Kidney (tissue), 13 donors: ENCODE measurements at regions not wholly inside any gene's neighbourhood (a gene's known extent, or its start where the extent isn't known, plus 50 kb on each side); places are given as distances from the start of the nearest gene placed in this dataset.

Experiments
- DNase-seq, 5 donors: peaks; one replicate each; pipeline ENCODE4 v3.0.0-alpha.2; 2013 to 2020
- FAIRE-seq: peaks from 2 replicates; lab custom pipeline; 2012; peaks lifted over from hg19 to GRCh38; lab: Jason Lieb, UNC
- H3K27ac ChIP-seq, 2 donors: one replicate each; pipeline ENCODE4 v1.7.0; 2013; ENCODE audit warnings: low read depth in 2 of 2, low read length in 2 of 2, inconsistent platforms in 1 of 2
- H3K27me3 ChIP-seq: one replicate; pipeline ENCODE4 v1.7.1; 2013; ENCODE audit warnings: low read length, inconsistent platforms; ENCODE audit not compliant: control insufficient read depth, insufficient read depth
- H3K36me3 ChIP-seq, 3 donors: one replicate each; pipeline versions ENCODE4 v1.7.0 to v1.7.1; 2013; ENCODE audit warnings: low read length in 3 of 3, control low read depth in 1 of 3, inconsistent platforms in 1 of 3; ENCODE audit not compliant: insufficient read depth in 3 of 3, control insufficient read depth in 2 of 3
- H3K4me1 ChIP-seq, 3 donors: one replicate each; pipeline versions ENCODE4 v1.7.0 to v1.7.1; 2013; ENCODE audit warnings: low read length in 3 of 3, inconsistent platforms in 1 of 3, low read depth in 1 of 3; ENCODE audit not compliant: control insufficient read depth in 2 of 3, insufficient read depth in 2 of 3
- H3K4me3 ChIP-seq, 3 donors: one replicate each; pipeline versions ENCODE4 v1.7.0 to v1.8.1; 2013; ENCODE audit warnings: low read length in 3 of 3, control low read depth in 1 of 3, inconsistent platforms in 1 of 3
- H3K9ac ChIP-seq, 3 donors: one replicate each; pipeline versions ENCODE4 v1.7.0 to v1.7.1; 2013; ENCODE audit warnings: low read length in 3 of 3, control low read depth in 1 of 3, inconsistent platforms in 1 of 3
- H3K9me3 ChIP-seq, 3 donors: one replicate each; pipeline versions ENCODE4 v1.7.0 to v1.7.1; 2013; ENCODE audit warnings: low read length in 3 of 3, control low read depth in 1 of 3, inconsistent platforms in 1 of 3; ENCODE audit not compliant: control insufficient read depth in 2 of 3, insufficient read depth in 1 of 3
- CTCF ChIP-seq: IDR thresholded peaks from 3 replicates; pipeline ENCODE4 v1.5.1; 2012; ENCODE audit warnings: mild to moderate bottlenecking, moderate library complexity, borderline replicate concordance; ENCODE audit not compliant: insufficient read depth; ENCODE audit errors: extremely low read depth
- intact Hi-C: fragments of 100-400 bp; cut with DNase I; formaldehyde crosslinking; loops from one replicate; pipeline ENCODE4 v1.11.1; 2022
- donor health status: control.
- donor health status: control.
- donor health status: control.
- donor health status: control.
- donor health status: control.
- donor health status: DM: yes; HTN: yes; CAD: no.
- donor health status: Normal renal cell carcinoma (clear cell type).

- Histone ChIP-seq H3K27ac (peak overlapping the region; percentile 32 to 47), H3K4me3 (no peak overlapping the region), H3K4me1 (peaks cover 0 to 3% (median 0%) of the 10 kb centered on the region in 3 donors), H3K9me3 (no peaks in the 10 kb centered on the region), H3K36me3 (no peaks in the 10 kb centered on the region), H3K27me3 (no peaks in the 10 kb centered on the region), H3K9ac (no peak overlapping the region)
- TF ChIP-seq CTCF, result no peak
- intact Hi-C loops, result no loop called here
- peak in 2 of 5 donors; percentile 36 to 49 for DNase-seq
- no peak for FAIRE-seq
Measured at GRCh38 chr11:129729216-129729615, 86.4 kb upstream of the TMEM45B start.

DNA sequence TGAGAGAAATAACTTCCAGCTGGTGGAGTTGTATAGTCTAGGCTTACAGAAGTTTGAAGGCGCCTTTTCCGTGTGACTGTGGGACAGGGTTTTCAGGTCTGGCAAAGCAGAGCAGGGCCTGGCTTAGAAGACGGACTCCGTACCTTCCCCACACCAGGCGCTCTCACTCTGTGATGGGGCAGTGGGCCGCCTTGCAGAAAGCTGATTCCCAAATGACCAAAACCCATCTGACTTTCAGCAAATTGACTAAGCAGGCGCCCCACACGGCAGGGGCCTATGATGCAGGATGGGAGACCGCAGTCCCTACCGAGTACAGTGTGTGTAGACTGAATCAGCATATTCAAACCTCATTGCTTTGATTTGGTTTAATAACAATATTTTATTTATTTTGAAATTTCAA lies 85.8 kb upstream of the TMEM45B start:
- H3K9ac ChIP-seq, result no peak overlapping the region
- FAIRE-seq (no peak), DNase-seq (peak in 1 of 5 donors; percentile 40)
- TF ChIP-seq CTCF, result no peak
- no peak overlapping the region for H3K4me3 ChIP-seq
- H3K9me3 ChIP-seq, result no peaks in the 10 kb centered on the region
- H3K27me3 ChIP-seq, result no peaks in the 10 kb centered on the region
- intact Hi-C loops, result no loop called here
- H3K27ac ChIP-seq, result peak overlapping the region in 1 of 2 donors; percentile 47
- H3K4me1 ChIP-seq, result peaks cover 0 to 3% (median 0%) of the 10 kb centered on the region in 3 donors
- H3K36me3 ChIP-seq, result no peaks in the 10 kb centered on the region

DNA sequence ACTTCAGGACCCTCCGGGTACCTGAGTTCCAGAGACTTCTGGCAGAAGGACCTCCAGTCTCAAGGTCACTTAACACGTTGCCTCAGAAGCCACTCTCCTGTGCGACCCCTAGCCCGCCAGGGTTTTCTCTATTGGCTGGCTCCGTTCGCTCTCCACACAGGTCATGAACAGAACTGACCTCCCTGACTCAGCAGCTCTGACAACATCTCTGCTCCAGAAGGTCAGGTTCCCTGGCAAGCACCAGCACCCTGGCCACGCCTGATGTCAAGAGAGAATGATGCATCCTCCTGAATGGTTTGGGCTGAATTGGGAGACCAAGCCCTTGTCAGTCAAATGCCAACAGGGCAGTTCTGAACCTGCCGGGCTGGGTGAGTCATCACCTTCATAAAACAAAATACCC lies 84.3 kb upstream of the TMEM45B start:
- Histone ChIP-seq H3K9ac (no peak overlapping the region), H3K4me3 (no peak overlapping the region), H3K9me3 (no peaks in the 10 kb centered on the region), H3K36me3 (no peaks in the 10 kb centered on the region), H3K4me1 (peaks cover 0 to 3% (median 0%) of the 10 kb centered on the region in 3 donors), H3K27me3 (no peaks in the 10 kb centered on the region), H3K27ac (no peak overlapping the region)
- TF ChIP-seq CTCF, result no peak
- FAIRE-seq (no peak), DNase-seq (peak in 1 of 5 donors; percentile 39)
- intact Hi-C loops, result no loop called here

- DNase-seq (no peak), FAIRE-seq (no peak)
- intact Hi-C loops, result no loop called here
- peaks cover 0 to 3% (median 0%) of the 10 kb centered on the region in 3 donors for H3K4me1 ChIP-seq
- H3K4me3 ChIP-seq, result no peak overlapping the region
- no peak for TF ChIP-seq CTCF
- no peaks in the 10 kb centered on the region for H3K9me3 ChIP-seq
- H3K27me3 ChIP-seq, result no peaks in the 10 kb centered on the region
- H3K9ac ChIP-seq, result no peak overlapping the region
- no peaks in the 10 kb centered on the region for H3K36me3 ChIP-seq
- H3K27ac ChIP-seq, result no peak overlapping the region
Measured at GRCh38 chr11:129732941-129733340, 82.7 kb upstream of the TMEM45B start.
